Kidney (tissue), 13 donors: ENCODE measurements at regions not wholly inside any gene's neighbourhood (a gene's known extent, or its start where the extent isn't known, plus 50 kb on each side); places are given as distances from the start of the nearest gene placed in this dataset.

ENCODE experiments used
- DNase-seq, 5 donors: peaks; one replicate each; pipeline ENCODE4 v3.0.0-alpha.2; 2013 to 2020
- FAIRE-seq: peaks from 2 replicates; lab custom pipeline; 2012; peaks lifted over from hg19 to GRCh38; lab: Jason Lieb, UNC
- H3K27ac ChIP-seq, 2 donors: one replicate each; pipeline ENCODE4 v1.7.0; 2013; ENCODE audit warnings: low read depth in 2 of 2, low read length in 2 of 2, inconsistent platforms in 1 of 2
- H3K27me3 ChIP-seq: one replicate; pipeline ENCODE4 v1.7.1; 2013; ENCODE audit warnings: low read length, inconsistent platforms; ENCODE audit not compliant: control insufficient read depth, insufficient read depth
- H3K36me3 ChIP-seq, 3 donors: one replicate each; pipeline versions ENCODE4 v1.7.0 to v1.7.1; 2013; ENCODE audit warnings: low read length in 3 of 3, control low read depth in 1 of 3, inconsistent platforms in 1 of 3; ENCODE audit not compliant: insufficient read depth in 3 of 3, control insufficient read depth in 2 of 3
- H3K4me1 ChIP-seq, 3 donors: one replicate each; pipeline versions ENCODE4 v1.7.0 to v1.7.1; 2013; ENCODE audit warnings: low read length in 3 of 3, inconsistent platforms in 1 of 3, low read depth in 1 of 3; ENCODE audit not compliant: control insufficient read depth in 2 of 3, insufficient read depth in 2 of 3
- H3K4me3 ChIP-seq, 3 donors: one replicate each; pipeline versions ENCODE4 v1.7.0 to v1.8.1; 2013; ENCODE audit warnings: low read length in 3 of 3, control low read depth in 1 of 3, inconsistent platforms in 1 of 3
- H3K9ac ChIP-seq, 3 donors: one replicate each; pipeline versions ENCODE4 v1.7.0 to v1.7.1; 2013; ENCODE audit warnings: low read length in 3 of 3, control low read depth in 1 of 3, inconsistent platforms in 1 of 3
- H3K9me3 ChIP-seq, 3 donors: one replicate each; pipeline versions ENCODE4 v1.7.0 to v1.7.1; 2013; ENCODE audit warnings: low read length in 3 of 3, control low read depth in 1 of 3, inconsistent platforms in 1 of 3; ENCODE audit not compliant: control insufficient read depth in 2 of 3, insufficient read depth in 1 of 3
- CTCF ChIP-seq: IDR thresholded peaks from 3 replicates; pipeline ENCODE4 v1.5.1; 2012; ENCODE audit warnings: mild to moderate bottlenecking, moderate library complexity, borderline replicate concordance; ENCODE audit not compliant: insufficient read depth; ENCODE audit errors: extremely low read depth
- intact Hi-C: fragments of 100-400 bp; cut with DNase I; formaldehyde crosslinking; loops from one replicate; pipeline ENCODE4 v1.11.1; 2022
- donor health status: control.
- donor health status: control.
- donor health status: control.
- donor health status: control.
- donor health status: control.
- donor health status: DM: yes; HTN: yes; CAD: no.
- donor health status: Normal renal cell carcinoma (clear cell type).

- Histone ChIP-seq H3K9ac (no peak overlapping the region), H3K27me3 (no peaks in the 10 kb centered on the region), H3K36me3 (no peaks in the 10 kb centered on the region), H3K27ac (no peak overlapping the region), H3K4me3 (no peak overlapping the region), H3K9me3 (no peaks in the 10 kb centered on the region), H3K4me1 (no peaks in the 10 kb centered on the region)
- FAIRE-seq (no peak), DNase-seq (no peak)
- intact Hi-C loops, result no loop called here
- TF ChIP-seq CTCF, result no peak
These were observed 107.6 kb upstream of the SGK1 start for GRCh38 chr6:134425513-134425912.

GRCh38 chr6:134424798-134425170, 106.9 kb upstream of the SGK1 start:
- no peak for FAIRE-seq
- H3K4me3 ChIP-seq, result no peak overlapping the region
- no peak overlapping the region for H3K9ac ChIP-seq
- H3K27ac ChIP-seq, result no peak overlapping the region
- no peaks in the 10 kb centered on the region for H3K9me3 ChIP-seq
- no peaks in the 10 kb centered on the region for H3K4me1 ChIP-seq
- no peak for DNase-seq
- H3K27me3 ChIP-seq, result no peaks in the 10 kb centered on the region
- H3K36me3 ChIP-seq, result no peaks in the 10 kb centered on the region
- TF ChIP-seq CTCF, result no peak
- intact Hi-C loops, result no loop called here

GRCh38 chr6:134424165-134424797, 106.4 kb upstream of the SGK1 start:
- Histone ChIP-seq H3K27ac (no peak overlapping the region), H3K36me3 (no peaks in the 10 kb centered on the region), H3K27me3 (no peaks in the 10 kb centered on the region), H3K4me1 (no peaks in the 10 kb centered on the region), H3K9ac (no peak overlapping the region), H3K9me3 (no peaks in the 10 kb centered on the region), H3K4me3 (no peak overlapping the region)
- FAIRE-seq (no peak), DNase-seq (no peak)
- intact Hi-C loops, result no loop called here
- no peak for TF ChIP-seq CTCF
